ENCODE measurements at regions not wholly inside any gene's neighbourhood (a gene's known extent, or its start where the extent isn't known, plus 50 kb on each side); places are given as distances from the start of the nearest gene placed in this dataset.

DNA sequence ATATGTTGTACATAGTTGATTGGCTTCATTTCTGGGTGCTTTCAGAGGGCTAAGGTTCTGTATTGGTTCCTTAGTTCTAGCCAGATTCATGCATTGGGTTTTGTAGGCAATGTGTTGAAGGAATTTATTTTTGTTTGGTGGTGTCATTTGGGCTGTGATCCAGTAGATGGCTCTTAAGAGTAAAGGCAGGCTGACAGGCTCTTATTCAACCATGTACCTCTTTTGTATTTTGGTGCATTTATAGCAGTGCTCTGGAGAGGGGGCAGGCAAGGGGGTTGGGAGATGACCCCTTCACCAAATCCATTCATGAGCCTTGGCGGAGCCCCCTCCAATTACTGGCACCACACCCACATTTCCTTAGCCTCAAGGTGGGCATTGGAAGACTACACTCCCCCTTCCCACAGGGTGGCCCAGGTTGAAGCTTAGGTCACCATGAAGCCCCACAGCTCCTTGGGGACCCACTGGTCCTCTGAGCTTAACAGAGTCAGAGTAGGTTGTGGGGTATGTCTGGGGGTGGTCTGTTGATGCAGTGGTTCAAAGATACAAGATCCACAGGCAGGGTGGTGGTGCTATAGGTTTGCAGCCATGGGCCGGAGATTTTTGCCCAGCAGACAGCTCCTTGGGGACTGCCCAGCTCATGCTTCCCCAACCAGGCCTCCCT is 143.0 kb upstream of the GNPDA2 start:
- TF ChIP-seq TCF4 (CRISPR knock-in tag; IDR thresholded peaks at IDR 0.05; ENCODE audit: borderline replicate concordance) (no peak), ISL1 (CRISPR knock-in tag; IDR thresholded peaks at IDR 0.05) (no peak), ZC3H10 (CRISPR knock-in tag; IDR thresholded peaks at IDR 0.05) (no peak), PATZ1 (CRISPR knock-in tag; IDR thresholded peaks at IDR 0.05; ENCODE audit: borderline replicate concordance) (no peak), RARB (CRISPR knock-in tag; IDR thresholded peaks at IDR 0.05) (no peak), ARNTL (CRISPR knock-in tag; IDR thresholded peaks at IDR 0.05; ENCODE audit: borderline replicate concordance, low read depth) (no peak), ZNF565 (CRISPR knock-in tag; conservative IDR thresholded peaks at IDR 0.05; ENCODE audit: low read depth) (no peak), PPARA (CRISPR knock-in tag; IDR thresholded peaks at IDR 0.05; ENCODE audit: borderline replicate concordance) (no peak), GLIS3 (CRISPR knock-in tag; IDR thresholded peaks at IDR 0.05) (no peak)

Measured in SK-N-SH treated with all-trans-retinoic acid at 6 μM for 48 hours (cell line).